Lung (tissue), 11 donors: ENCODE measurements at regions not wholly inside any gene's neighbourhood (a gene's known extent, or its start where the extent isn't known, plus 50 kb on each side); places are given as distances from the start of the nearest gene placed in this dataset.

Experiments
- ATAC-seq: fragments of 200-7000 bp; cut with Tn5 transposase; one replicate; pipeline ENCODE4 v1.9.1; 2020; ENCODE audit warnings: moderate number of reproducible peaks; ENCODE audit not compliant: insufficient read depth, low FRiP score
- DNase-seq, 3 donors: peaks; one replicate each; pipeline ENCODE4 v3.0.0-alpha.2; 2013 to 2017
- H3K27ac ChIP-seq, 2 donors: one replicate each; pipeline ENCODE4 v1.5.1; 2013; ENCODE audit warnings: mild to moderate bottlenecking in 2 of 2, moderate library complexity in 2 of 2, control low read depth in 1 of 2, inconsistent platforms in 1 of 2, low read depth in 1 of 2, low read length in 1 of 2
- H3K27me3 ChIP-seq, 3 donors: one replicate each; pipeline ENCODE4 v1.5.1; 2013; ENCODE audit warnings: low read length in 2 of 3; ENCODE audit not compliant: control insufficient read depth in 3 of 3, insufficient read depth in 3 of 3
- H3K36me3 ChIP-seq, 4 donors: one replicate each; pipeline ENCODE4 v1.5.1; 2013; ENCODE audit warnings: low read length in 4 of 4, mild to moderate bottlenecking in 1 of 4, moderate library complexity in 1 of 4; ENCODE audit not compliant: control insufficient read depth in 4 of 4, insufficient read depth in 4 of 4
- H3K4me1 ChIP-seq, 5 donors: one replicate each; pipeline ENCODE4 v1.5.1; 2013; ENCODE audit warnings: low read length in 5 of 5, mild to moderate bottlenecking in 2 of 5, moderate library complexity in 1 of 5; ENCODE audit not compliant: control insufficient read depth in 5 of 5, insufficient read depth in 5 of 5
- H3K4me3 ChIP-seq: one replicate; pipeline ENCODE4 v1.5.1; 2013; ENCODE audit warnings: mild to moderate bottlenecking, control low read depth, moderate library complexity
- H3K9ac ChIP-seq, 2 donors: one replicate each; pipeline ENCODE4 v1.5.1; 2013; ENCODE audit warnings: low read length in 2 of 2, control low read depth in 1 of 2; ENCODE audit not compliant: insufficient read depth in 1 of 2
- H3K9me3 ChIP-seq, 4 donors: one replicate each; pipeline ENCODE4 v1.5.1; 2013; ENCODE audit warnings: low read length in 3 of 4, mild to moderate bottlenecking in 1 of 4, moderate library complexity in 1 of 4; ENCODE audit not compliant: control insufficient read depth in 4 of 4, insufficient read depth in 3 of 4
- WGBS, 2 donors: extraction: QIAGEN DNeasy Blood & Tissue Kit; methylation state at CpG; one replicate each; pipeline ENCODE4 v1.1.7; 2013; 5-methylcytosine and 5-hydroxymethylcytosine counted together
- TF ChIP-seq, protein P1 (sequence below): IDR thresholded peaks from 2 replicates; pipeline ENCODE4 v1.5.1; 2012; ENCODE audit warnings: mild to moderate bottlenecking; ENCODE audit errors: control extremely low read depth, extremely low read depth
- donor health status: control.
- donor health status: control.
- donor health status: Bipolar disorder and iron deficiency.
- donor health status: healthy.
- donor health status: DM: yes; HTN: yes; CAD: no.

- Histone ChIP-seq H3K27ac (no peak overlapping the region), H3K36me3 (no peaks in the 10 kb centered on the region), H3K9me3 (peaks cover 0 to 4% (median 1%) of the 10 kb centered on the region in 4 donors), H3K27me3 (peaks cover 0 to 5% (median 0%) of the 10 kb centered on the region in 3 donors), H3K4me3 (no peak overlapping the region), H3K9ac (no peak overlapping the region), H3K4me1 (no peaks in the 10 kb centered on the region)
- ATAC-seq: no peak
- no peak for DNase-seq
- WGBS, 2 donors: 72 to 93% methylated on average over 4 of the region's 4 CpGs
- TF ChIP-seq, protein P1, sequence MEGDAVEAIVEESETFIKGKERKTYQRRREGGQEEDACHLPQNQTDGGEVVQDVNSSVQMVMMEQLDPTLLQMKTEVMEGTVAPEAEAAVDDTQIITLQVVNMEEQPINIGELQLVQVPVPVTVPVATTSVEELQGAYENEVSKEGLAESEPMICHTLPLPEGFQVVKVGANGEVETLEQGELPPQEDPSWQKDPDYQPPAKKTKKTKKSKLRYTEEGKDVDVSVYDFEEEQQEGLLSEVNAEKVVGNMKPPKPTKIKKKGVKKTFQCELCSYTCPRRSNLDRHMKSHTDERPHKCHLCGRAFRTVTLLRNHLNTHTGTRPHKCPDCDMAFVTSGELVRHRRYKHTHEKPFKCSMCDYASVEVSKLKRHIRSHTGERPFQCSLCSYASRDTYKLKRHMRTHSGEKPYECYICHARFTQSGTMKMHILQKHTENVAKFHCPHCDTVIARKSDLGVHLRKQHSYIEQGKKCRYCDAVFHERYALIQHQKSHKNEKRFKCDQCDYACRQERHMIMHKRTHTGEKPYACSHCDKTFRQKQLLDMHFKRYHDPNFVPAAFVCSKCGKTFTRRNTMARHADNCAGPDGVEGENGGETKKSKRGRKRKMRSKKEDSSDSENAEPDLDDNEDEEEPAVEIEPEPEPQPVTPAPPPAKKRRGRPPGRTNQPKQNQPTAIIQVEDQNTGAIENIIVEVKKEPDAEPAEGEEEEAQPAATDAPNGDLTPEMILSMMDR: no peak
These were observed 69.5 kb downstream of the TPRA1 start for GRCh38 chr3:127520993-127521392.

GRCh38 chr3:127518456-127519081, 72.0 kb downstream of the TPRA1 start:
- no peak for ATAC-seq
- Histone ChIP-seq H3K9ac (no peak overlapping the region), H3K9me3 (peaks cover 0 to 4% (median 1%) of the 10 kb centered on the region in 4 donors), H3K4me1 (no peaks in the 10 kb centered on the region), H3K27ac (no peak overlapping the region), H3K27me3 (no peaks in the 10 kb centered on the region), H3K36me3 (no peaks in the 10 kb centered on the region), H3K4me3 (no peak overlapping the region)
- no peak for DNase-seq
- TF ChIP-seq, protein P1: no peak
- 92 to 95% methylated on average over 4 of the region's 4 CpGs for WGBS, 2 donors

DNA sequence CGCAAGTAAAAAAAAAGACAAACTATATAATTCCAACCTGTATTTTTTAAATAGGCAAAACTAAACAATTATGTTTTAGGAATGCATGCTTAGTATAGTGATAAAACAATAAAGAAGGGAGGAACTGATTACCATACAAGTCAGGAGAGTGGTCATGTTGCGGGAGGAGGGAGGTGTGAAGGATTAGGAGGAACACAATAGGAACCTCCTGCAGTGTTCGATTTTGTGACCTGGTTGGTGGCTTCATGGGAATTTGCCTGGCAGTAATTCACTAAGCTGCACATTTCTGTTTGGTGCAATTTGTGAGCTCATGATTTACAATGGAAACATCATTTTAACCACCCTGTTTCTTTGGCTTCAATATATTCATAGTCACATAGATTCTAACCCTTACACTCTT, 78.3 kb downstream of the TPRA1 start:
- H3K9me3 ChIP-seq: no peaks in the 10 kb centered on the region
- H3K27ac ChIP-seq: no peak overlapping the region
- no peaks in the 10 kb centered on the region for H3K36me3 ChIP-seq
- ATAC-seq: no peak
- whole genome bisulfite sequencing, 2 donors: 53 to 57% methylated on average over 3 of the region's 3 CpGs
- no peaks in the 10 kb centered on the region for H3K4me1 ChIP-seq
- DNase-seq: no peak
- TF ChIP-seq, protein P1: no peak
- no peak overlapping the region for H3K4me3 ChIP-seq
- no peaks in the 10 kb centered on the region for H3K27me3 ChIP-seq
- H3K9ac ChIP-seq: no peak overlapping the region

- no peak overlapping the region for H3K9ac ChIP-seq
- no peaks in the 10 kb centered on the region for H3K36me3 ChIP-seq
- ATAC-seq (no peak), DNase-seq (no peak)
- WGBS, 2 donors: 89 to 93% methylated on average over 1 of the region's 1 CpG
- TF ChIP-seq, protein P1: no peak
- peaks cover 0 to 15% (median 3%) of the 10 kb centered on the region in 4 donors for H3K9me3 ChIP-seq
- H3K27me3 ChIP-seq: peaks cover 0 to 2% (median 0%) of the 10 kb centered on the region in 3 donors
- no peaks in the 10 kb centered on the region for H3K4me1 ChIP-seq
- H3K27ac ChIP-seq: no peak overlapping the region
- no peak overlapping the region for H3K4me3 ChIP-seq
These were observed 89.4 kb downstream of the TPRA1 start for GRCh38 chr3:127501177-127501576.
